GM12878 (cell line): ENCODE measurements at regions not wholly inside any gene's neighbourhood (a gene's known extent, or its start where the extent isn't known, plus 50 kb on each side); places are given as distances from the start of the nearest gene placed in this dataset.

Experiments
- ATAC-seq: fragments of 200-7000 bp; cut with Tn5 transposase; 3 replicates; pipeline ENCODE4 v1.9.1; 2020; ENCODE audit warnings: mild to moderate bottlenecking, moderate library complexity
- BruUV-seq: library from RNA; stranded (reverse); fragments of 400-500 nt; replicated peaks from 2 replicates; lab custom pipeline; 2021; lab: Mats Ljungman, UMichigan
- CTCF ChIA-PET: fragments of 300-600 bp; sonication (Branson Sonifier 250); formaldehyde crosslinking; extraction: SDS; loops from one replicate; lab custom pipeline; 2021; ENCODE audit warnings: inconsistent platforms; lab: Yijun Ruan, JAX
- POLR2A ChIA-PET: fragments of 350-600 bp; formaldehyde crosslinking; extraction: SDS; loops from one replicate; lab custom pipeline; 2021; ENCODE audit warnings: inconsistent platforms; lab: Charles Lee
- RAD21 ChIA-PET: fragments of 300-600 bp; sonication (Branson Sonifier 250); formaldehyde crosslinking; loops from one replicate; lab custom pipeline; 2023; ENCODE audit warnings: antibody characterized with exemption; ENCODE audit not compliant: unreplicated experiment; lab: Charles Lee
- SMC1A ChIA-PET: fragments of 300-600 bp; sonication (Branson Sonifier 250); formaldehyde crosslinking; loops from one replicate; lab custom pipeline; 2023; ENCODE audit not compliant: unreplicated experiment, uncharacterized antibody; lab: Charles Lee
- DNase-seq: peaks from one replicate; pipeline ENCODE4 v3.0.0-alpha.2; 2011; ENCODE audit warnings: low read depth, low spot score
- FAIRE-seq: peaks from 3 replicates; lab custom pipeline; 2011; peaks lifted over from hg19 to GRCh38; lab: Jason Lieb, UNC
- H2AFZ ChIP-seq: 2 replicates; pipeline ENCODE4 v1.6.0; 2011; ENCODE audit warnings: low read depth, low read length, control low read depth; ENCODE audit not compliant: control insufficient read depth
- H3K27ac ChIP-seq: 2 replicates; pipeline ENCODE4 v1.5.1; 2011; ENCODE audit warnings: control low read depth; ENCODE audit not compliant: control insufficient read depth, insufficient read depth
- H3K27me3 ChIP-seq, 2 experiments: replicated peaks in 1 of 2; 2 replicates each; pipeline versions ENCODE4 v1.6.0 to v1.6.1; 2011; ENCODE audit warnings: low read length in 1 of 2; ENCODE audit not compliant: control insufficient read depth in 2 of 2, insufficient read depth in 2 of 2
- H3K36me3 ChIP-seq, 2 experiments: 2 replicates each; pipeline ENCODE4 v1.5.1; 2011; ENCODE audit warnings: low read length in 1 of 2; ENCODE audit not compliant: control insufficient read depth in 2 of 2, insufficient read depth in 2 of 2
- H3K4me1 ChIP-seq: 2 replicates; pipeline ENCODE4 v1.6.1; 2011; ENCODE audit warnings: mild to moderate bottlenecking, low read length, moderate library complexity, mixed read lengths; ENCODE audit not compliant: control insufficient read depth, insufficient read depth
- H3K4me2 ChIP-seq: 2 replicates; pipeline ENCODE4 v1.6.0; 2011; ENCODE audit warnings: control low read depth; ENCODE audit not compliant: control insufficient read depth, insufficient read depth
- H3K4me3 ChIP-seq: fragments of 200-600 bp; sonication (generic); 2 replicates; pipeline ENCODE4 v1.5.1; 2016
- H3K79me2 ChIP-seq: 2 replicates; pipeline ENCODE4 v1.6.0; 2011; ENCODE audit warnings: low read length; ENCODE audit not compliant: control insufficient read depth, insufficient read depth
- H3K9ac ChIP-seq: 2 replicates; pipeline ENCODE4 v1.8.0; 2011; ENCODE audit warnings: low read length, control low read depth, mixed read lengths; ENCODE audit not compliant: control insufficient read depth, insufficient read depth
- H3K9me3 ChIP-seq: replicated peaks from 3 replicates; pipeline ENCODE4 v1.5.1; 2011; ENCODE audit warnings: mild to moderate bottlenecking, low read length; ENCODE audit not compliant: control insufficient read depth, insufficient read depth
- H4K20me1 ChIP-seq: 2 replicates; pipeline ENCODE4 v1.6.0; 2011; ENCODE audit not compliant: control insufficient read depth, insufficient read depth
- CBX5 ChIP-seq: sonication (generic); IDR thresholded peaks from 2 replicates; pipeline ENCODE4 v1.6.1; 2016; ENCODE audit warnings: low read depth, moderate library complexity, mild to moderate bottlenecking, inconsistent platforms
- EGR1 ChIP-seq, 2 experiments: IDR thresholded peaks; 1 replicate in 1 of 2; 2 replicates in 1 of 2; pipeline ENCODE4 v1.6.1; 2011 to 2012; ENCODE audit warnings: low read depth in 2 of 2, low read length in 2 of 2, borderline replicate concordance in 1 of 2, mild to moderate bottlenecking in 1 of 2, moderate library complexity in 1 of 2
- FOS ChIP-seq: IDR thresholded peaks from 3 replicates; pipeline ENCODE4 v1.6.1; 2011; ENCODE audit warnings: borderline replicate concordance; ENCODE audit not compliant: insufficient read length; ENCODE audit errors: extremely low read depth
- GABPA ChIP-seq: IDR thresholded peaks from 2 replicates; pipeline ENCODE4 v1.6.1; 2014; ENCODE audit warnings: antibody characterized with exemption, low read depth, mild to moderate bottlenecking, inconsistent platforms
- NBN ChIP-seq: fragments of 450-650 bp; IDR thresholded peaks from 2 replicates; pipeline ENCODE4 v1.6.1; 2016
- NKRF ChIP-seq: fragments of 450-650 bp; conservative IDR thresholded peaks from 2 replicates; pipeline ENCODE4 v1.6.1; 2017; ENCODE audit warnings: mild to moderate bottlenecking, moderate library complexity
- NR2C2 ChIP-seq: IDR thresholded peaks from 2 replicates; pipeline ENCODE4 v1.6.1; 2011; ENCODE audit warnings: borderline replicate concordance, low read depth; ENCODE audit not compliant: control insufficient read depth, insufficient read length
- POLR2AphosphoS2 ChIP-seq: IDR thresholded peaks from 2 replicates; pipeline ENCODE4 v1.6.1; 2011; ENCODE audit warnings: low read depth, mild to moderate bottlenecking, low read length, improper control_type of control experiment, moderate library complexity
- RB1 ChIP-seq: fragments of 450-650 bp; formaldehyde crosslinking; IDR thresholded peaks from 2 replicates; pipeline ENCODE4 v1.6.1; 2017; ENCODE audit warnings: mild to moderate bottlenecking, borderline replicate concordance
- RFX5 ChIP-seq: IDR thresholded peaks from 2 replicates; pipeline ENCODE4 v1.6.1; 2011; ENCODE audit warnings: low read depth, low read length, improper control_type of control experiment
- RUNX3 ChIP-seq: IDR thresholded peaks from 2 replicates; pipeline ENCODE4 v1.6.1; 2012; ENCODE audit warnings: low read length, inconsistent platforms
- USF2 ChIP-seq: IDR thresholded peaks from 2 replicates; pipeline ENCODE4 v1.6.1; 2011; ENCODE audit warnings: low read depth, low read length, improper control_type of control experiment, borderline replicate concordance
- WGBS: methylation state at CpG from one replicate; pipeline ENCODE4 v1.1.6; 2016; ENCODE audit warnings: low lambda C conversion rate; ENCODE audit not compliant: insufficient replicate concordance, insufficient coverage; ENCODE audit errors: missing lambda C conversion rate; 5-methylcytosine and 5-hydroxymethylcytosine counted together
- in situ Hi-C: fragments of 300-500 bp; cut with MboI; formaldehyde crosslinking; loops from 9 replicates; pipeline ENCODE4 v1.14.3; 2018; ENCODE audit warnings: mixed read lengths
- intact Hi-C: fragments of 100-400 bp; cut with micrococcal nuclease; formaldehyde crosslinking; loops from one replicate; pipeline ENCODE4 v1.14.2; 2022; ENCODE audit not compliant: unreplicated experiment
- TF ChIP-seq, protein P1 (sequence below): fragments of 450-650 bp; IDR thresholded peaks from 2 replicates; pipeline ENCODE4 v1.6.1; 2016; ENCODE audit warnings: mild to moderate bottlenecking
- TF ChIP-seq, protein P2 (sequence below): fragments of 450-650 bp; IDR thresholded peaks from 2 replicates; pipeline ENCODE4 v1.6.1; 2016; ENCODE audit warnings: mild to moderate bottlenecking, moderate library complexity, borderline replicate concordance

DNA sequence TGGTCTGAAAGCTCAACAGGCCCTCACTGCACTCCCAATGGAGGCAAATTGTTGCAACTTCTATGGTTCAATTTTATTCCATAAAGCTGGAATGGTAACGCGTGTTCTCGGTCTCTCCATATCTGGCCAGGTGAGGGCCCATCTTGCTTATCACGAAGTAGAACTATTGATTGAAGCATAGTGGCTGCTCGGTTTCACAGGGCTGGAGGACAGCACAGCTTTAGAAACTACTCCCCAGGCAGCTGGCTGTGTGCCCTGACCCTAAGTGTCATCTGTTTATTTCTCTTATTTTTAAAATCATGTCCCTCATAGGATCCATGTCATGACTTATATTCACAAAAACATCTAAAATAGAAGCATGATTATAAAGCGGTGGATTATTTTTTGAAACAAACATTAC lies 223.4 kb downstream of the NPR3 start:
- Histone ChIP-seq H3K4me3 (no peak overlapping the region), H3K27me3 (no peaks in the 10 kb centered on the region), H3K4me1 (no peaks in the 10 kb centered on the region), H3K79me2 (no peaks in the 10 kb centered on the region), H3K36me3 (no peaks in the 10 kb centered on the region), H3K27ac (no peak overlapping the region), H3K9me3 (no peaks in the 10 kb centered on the region), H2AFZ (no peak overlapping the region), H3K9ac (no peak overlapping the region), H4K20me1 (no peaks in the 10 kb centered on the region), H3K4me2 (no peak overlapping the region)
- 57% methylated on average over 6 of the region's 6 CpGs for WGBS
- no peak for FAIRE-seq
- POLR2A ChIA-PET, result no interaction called here
- SMC1A ChIA-PET, result no interaction called here
- CTCF ChIA-PET, result no interaction called here
- RAD21 ChIA-PET, result no interaction called here
- intact Hi-C loops (no loop called here), in situ Hi-C loops (loop anchor here (25.0 kb wide), 1 partner anchor 472 kb away; no protein-coding TSS in a partner anchor)
- BruUV-seq, result no TSS peak
- no peak for DNase-seq
- no peak for ATAC-seq
- TF ChIP-seq RB1 (no peak), POLR2AphosphoS2 (no peak), USF2 (no peak), CBX5 (no peak), NR2C2 (no peak), EGR1 (IDR thresholded peaks at IDR 0.05; ENCODE audit: borderline replicate concordance in 1 of 2, low read depth in 2 of 2, low read length in 2 of 2) (no peak), FOS (no peak), GABPA (no peak), NBN (no peak), RUNX3 (no peak), RFX5 (no peak), NKRF (no peak)
- TF ChIP-seq, protein P1, sequence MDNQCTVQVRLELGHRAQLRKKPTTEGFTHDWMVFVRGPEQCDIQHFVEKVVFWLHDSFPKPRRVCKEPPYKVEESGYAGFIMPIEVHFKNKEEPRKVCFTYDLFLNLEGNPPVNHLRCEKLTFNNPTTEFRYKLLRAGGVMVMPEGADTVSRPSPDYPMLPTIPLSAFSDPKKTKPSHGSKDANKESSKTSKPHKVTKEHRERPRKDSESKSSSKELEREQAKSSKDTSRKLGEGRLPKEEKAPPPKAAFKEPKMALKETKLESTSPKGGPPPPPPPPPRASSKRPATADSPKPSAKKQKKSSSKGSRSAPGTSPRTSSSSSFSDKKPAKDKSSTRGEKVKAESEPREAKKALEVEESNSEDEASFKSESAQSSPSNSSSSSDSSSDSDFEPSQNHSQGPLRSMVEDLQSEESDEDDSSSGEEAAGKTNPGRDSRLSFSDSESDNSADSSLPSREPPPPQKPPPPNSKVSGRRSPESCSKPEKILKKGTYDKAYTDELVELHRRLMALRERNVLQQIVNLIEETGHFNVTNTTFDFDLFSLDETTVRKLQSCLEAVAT, result no peak
- TF ChIP-seq, protein P2, sequence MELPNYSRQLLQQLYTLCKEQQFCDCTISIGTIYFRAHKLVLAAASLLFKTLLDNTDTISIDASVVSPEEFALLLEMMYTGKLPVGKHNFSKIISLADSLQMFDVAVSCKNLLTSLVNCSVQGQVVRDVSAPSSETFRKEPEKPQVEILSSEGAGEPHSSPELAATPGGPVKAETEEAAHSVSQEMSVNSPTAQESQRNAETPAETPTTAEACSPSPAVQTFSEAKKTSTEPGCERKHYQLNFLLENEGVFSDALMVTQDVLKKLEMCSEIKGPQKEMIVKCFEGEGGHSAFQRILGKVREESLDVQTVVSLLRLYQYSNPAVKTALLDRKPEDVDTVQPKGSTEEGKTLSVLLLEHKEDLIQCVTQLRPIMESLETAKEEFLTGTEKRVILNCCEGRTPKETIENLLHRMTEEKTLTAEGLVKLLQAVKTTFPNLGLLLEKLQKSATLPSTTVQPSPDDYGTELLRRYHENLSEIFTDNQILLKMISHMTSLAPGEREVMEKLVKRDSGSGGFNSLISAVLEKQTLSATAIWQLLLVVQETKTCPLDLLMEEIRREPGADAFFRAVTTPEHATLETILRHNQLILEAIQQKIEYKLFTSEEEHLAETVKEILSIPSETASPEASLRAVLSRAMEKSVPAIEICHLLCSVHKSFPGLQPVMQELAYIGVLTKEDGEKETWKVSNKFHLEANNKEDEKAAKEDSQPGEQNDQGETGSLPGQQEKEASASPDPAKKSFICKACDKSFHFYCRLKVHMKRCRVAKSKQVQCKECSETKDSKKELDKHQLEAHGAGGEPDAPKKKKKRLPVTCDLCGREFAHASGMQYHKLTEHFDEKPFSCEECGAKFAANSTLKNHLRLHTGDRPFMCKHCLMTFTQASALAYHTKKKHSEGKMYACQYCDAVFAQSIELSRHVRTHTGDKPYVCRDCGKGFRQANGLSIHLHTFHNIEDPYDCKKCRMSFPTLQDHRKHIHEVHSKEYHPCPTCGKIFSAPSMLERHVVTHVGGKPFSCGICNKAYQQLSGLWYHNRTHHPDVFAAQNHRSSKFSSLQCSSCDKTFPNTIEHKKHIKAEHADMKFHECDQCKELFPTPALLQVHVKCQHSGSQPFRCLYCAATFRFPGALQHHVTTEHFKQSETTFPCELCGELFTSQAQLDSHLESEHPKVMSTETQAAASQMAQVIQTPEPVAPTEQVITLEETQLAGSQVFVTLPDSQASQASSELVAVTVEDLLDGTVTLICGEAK, result no peak
